Keratinocyte (primary cell): ENCODE measurements at regions not wholly inside any gene's neighbourhood (a gene's known extent, or its start where the extent isn't known, plus 50 kb on each side); places are given as distances from the start of the nearest gene placed in this dataset.

ENCODE experiments used
- DNase-seq: peaks from one replicate; pipeline ENCODE4 v3.0.0-alpha.2; 2011; ENCODE audit warnings: low read depth, missing footprints, low spot score
- FAIRE-seq: peaks from 2 replicates; lab custom pipeline; 2011; peaks lifted over from hg19 to GRCh38; lab: Jason Lieb, UNC
- H2AFZ ChIP-seq: 2 replicates; pipeline ENCODE4 v1.6.0; 2012; ENCODE audit warnings: low read length, control low read depth, inconsistent platforms; ENCODE audit not compliant: control insufficient read depth
- H3K27ac ChIP-seq: 2 replicates; pipeline ENCODE4 v1.5.1; 2011; ENCODE audit warnings: low read length; ENCODE audit not compliant: control insufficient read depth, insufficient read depth
- H3K27me3 ChIP-seq: 3 replicates; pipeline ENCODE4 v1.6.0; 2011; ENCODE audit warnings: low read length; ENCODE audit not compliant: control insufficient read depth, insufficient read depth; ENCODE audit errors: extremely low read depth
- H3K36me3 ChIP-seq, 2 experiments: 2 replicates in 1 of 2; 3 replicates in 1 of 2; pipeline ENCODE4 v1.5.1; 2011; ENCODE audit warnings: low read length in 2 of 2, mild to moderate bottlenecking in 1 of 2; ENCODE audit not compliant: control insufficient read depth in 2 of 2, insufficient read depth in 2 of 2; ENCODE audit errors: extremely low read depth in 1 of 2
- H3K4me1 ChIP-seq: 3 replicates; pipeline ENCODE4 v1.5.1; 2011; ENCODE audit warnings: low read length; ENCODE audit not compliant: control insufficient read depth, insufficient read depth; ENCODE audit errors: extremely low read depth
- H3K4me2 ChIP-seq: 3 replicates; pipeline ENCODE4 v1.6.0; 2011; ENCODE audit warnings: low read depth, low read length; ENCODE audit not compliant: control insufficient read depth, insufficient read depth; ENCODE audit errors: extremely low read depth
- H3K4me3 ChIP-seq, 3 experiments: fragments of 200-600 bp in 1 of 3; sonication (generic) in 1 of 3; 2 replicates in 2 of 3; 3 replicates in 1 of 3; pipeline ENCODE4 v1.5.1; 2011 to 2016; ENCODE audit warnings: low read length in 3 of 3, mild to moderate bottlenecking in 3 of 3, control low read depth in 2 of 3, inconsistent platforms in 1 of 3, low read depth in 1 of 3, mixed read lengths in 1 of 3, mixed run types in 1 of 3, moderate library complexity in 1 of 3; ENCODE audit not compliant: control insufficient read depth in 2 of 3, insufficient read depth in 2 of 3; ENCODE audit errors: extremely low read depth in 1 of 3
- H3K79me2 ChIP-seq: 2 replicates; pipeline ENCODE4 v1.6.0; 2012; ENCODE audit warnings: low read length; ENCODE audit not compliant: control insufficient read depth, insufficient read depth
- H3K9ac ChIP-seq: 3 replicates; pipeline ENCODE4 v1.6.0; 2011; ENCODE audit warnings: low read length; ENCODE audit not compliant: control insufficient read depth, insufficient read depth; ENCODE audit errors: extremely low read depth
- H3K9me1 ChIP-seq: 3 replicates; pipeline ENCODE4 v1.6.0; 2011; ENCODE audit warnings: low read length; ENCODE audit not compliant: control insufficient read depth, insufficient read depth; ENCODE audit errors: extremely low read depth
- H3K9me3 ChIP-seq: 2 replicates; pipeline ENCODE4 v1.5.1; 2012; ENCODE audit warnings: low read depth, low read length; ENCODE audit not compliant: control insufficient read depth
- H4K20me1 ChIP-seq: 3 replicates; pipeline ENCODE4 v1.6.0; 2011; ENCODE audit warnings: low read length; ENCODE audit not compliant: control insufficient read depth, insufficient read depth; ENCODE audit errors: extremely low read depth
- CTCF ChIP-seq, 3 experiments: IDR thresholded peaks in 1 of 3; conservative IDR thresholded peaks in 1 of 3; optimal IDR thresholded peaks in 1 of 3; 2 replicates in 2 of 3; 3 replicates in 1 of 3; pipeline versions ENCODE3 to v1.5.1; 2011; ENCODE audit warnings: low read length in 3 of 3, mild to moderate bottlenecking in 3 of 3, moderate library complexity in 2 of 3, control low read depth in 1 of 3, inconsistent platforms in 1 of 3; ENCODE audit not compliant: insufficient read depth in 2 of 3; ENCODE audit errors: extremely low read depth in 1 of 3
- EZH2 ChIP-seq: IDR thresholded peaks from one replicate; pipeline ENCODE4 v1.6.1; 2012; ENCODE audit warnings: inconsistent platforms, mild to moderate bottlenecking, low read length, moderate library complexity
- dilution Hi-C: fragments of 300-500 bp; cut with MboI; formaldehyde crosslinking; loops from one replicate; pipeline ENCODE4 v1.7.0; 2020; ENCODE audit warnings: low sequenced_read_pairs; ENCODE audit not compliant: extremely low pct_ligation_motif_present

- DNase-seq (no peak), FAIRE-seq (no peak)
- no peak overlapping the region for H3K4me2 ChIP-seq
- dilution Hi-C loops = no loop called here
- H2AFZ ChIP-seq = no peak overlapping the region
- no peaks in the 10 kb centered on the region for H3K27me3 ChIP-seq
- TF ChIP-seq CTCF (optimal IDR thresholded peaks at IDR 0.05 in 1 of 3, IDR thresholded peaks at IDR 0.05 in 1 of 3, conservative IDR thresholded peaks at IDR 0.05 in 1 of 3; ENCODE audit: extremely low read depth in 1 of 3, insufficient read depth in 2 of 3, low read length in 3 of 3) (no peak), EZH2 (no peak)
- H3K4me3 ChIP-seq = no peak overlapping the region
- no peaks in the 10 kb centered on the region for H3K79me2 ChIP-seq
- no peaks in the 10 kb centered on the region for H3K4me1 ChIP-seq
- no peak overlapping the region for H3K27ac ChIP-seq
- no peak overlapping the region for H3K9ac ChIP-seq
- no peaks in the 10 kb centered on the region for H3K36me3 ChIP-seq
- H4K20me1 ChIP-seq = no peaks in the 10 kb centered on the region
- H3K9me1 ChIP-seq = no peaks in the 10 kb centered on the region
- H3K9me3 ChIP-seq = no peaks in the 10 kb centered on the region
Observed at GRCh38 chr3:11914041-11914440, 67.4 kb upstream of the TAMM41 start.

- no peaks in the 10 kb centered on the region for H3K9me3 ChIP-seq
- no peaks in the 10 kb centered on the region for H3K36me3 ChIP-seq
- no peaks in the 10 kb centered on the region for H3K9me1 ChIP-seq
- H3K27me3 ChIP-seq = no peaks in the 10 kb centered on the region
- no peaks in the 10 kb centered on the region for H3K4me1 ChIP-seq
- no peak overlapping the region for H3K4me2 ChIP-seq
- no peak for TF ChIP-seq EZH2
- no peak for TF ChIP-seq CTCF (optimal IDR thresholded peaks at IDR 0.05 in 1 of 3, IDR thresholded peaks at IDR 0.05 in 1 of 3, conservative IDR thresholded peaks at IDR 0.05 in 1 of 3; ENCODE audit: extremely low read depth in 1 of 3, insufficient read depth in 2 of 3, low read length in 3 of 3)
- H3K27ac ChIP-seq = no peak overlapping the region
- no peaks in the 10 kb centered on the region for H4K20me1 ChIP-seq
- H3K4me3 ChIP-seq = no peak overlapping the region
- DNase-seq (no peak), FAIRE-seq (no peak)
- no peak overlapping the region for H3K9ac ChIP-seq
- dilution Hi-C loops = no loop called here
- no peak overlapping the region for H2AFZ ChIP-seq
- H3K79me2 ChIP-seq = no peaks in the 10 kb centered on the region
Observed at GRCh38 chr3:11914651-11915050, 68.0 kb upstream of the TAMM41 start.
